ENCODE measurements at regions not wholly inside any gene's neighbourhood (a gene's known extent, or its start where the extent isn't known, plus 50 kb on each side); places are given as distances from the start of the nearest gene placed in this dataset.

GRCh38 chr12:118908811-118909210 lies 72.5 kb upstream of the SRRM4 start:
- TF ChIP-seq CTCF (IDR thresholded peaks at IDR 0.05): no peak
- no peak for TF ChIP-seq EZH2 (IDR thresholded peaks at IDR 0.05; ENCODE audit: borderline replicate concordance, insufficient read depth, low read depth, low read length, poor library complexity, severe bottlenecking)
